Smooth muscle cell of the brain vasculature (primary cell): ENCODE measurements at regions not wholly inside any gene's neighbourhood (a gene's known extent, or its start where the extent isn't known, plus 50 kb on each side); places are given as distances from the start of the nearest gene placed in this dataset.

Experiments
- DNase-seq: peaks from one replicate; pipeline ENCODE4 v3.0.0-alpha.2; 2012; ENCODE audit warnings: low read depth, low spot score

GRCh38 chr2:46813020-46813415 lies 102.6 kb downstream of the MCFD2 start:
- DNase-seq: no peak
